ENCODE measurements at regions not wholly inside any gene's neighbourhood (a gene's known extent, or its start where the extent isn't known, plus 50 kb on each side); places are given as distances from the start of the nearest gene placed in this dataset.

DNA sequence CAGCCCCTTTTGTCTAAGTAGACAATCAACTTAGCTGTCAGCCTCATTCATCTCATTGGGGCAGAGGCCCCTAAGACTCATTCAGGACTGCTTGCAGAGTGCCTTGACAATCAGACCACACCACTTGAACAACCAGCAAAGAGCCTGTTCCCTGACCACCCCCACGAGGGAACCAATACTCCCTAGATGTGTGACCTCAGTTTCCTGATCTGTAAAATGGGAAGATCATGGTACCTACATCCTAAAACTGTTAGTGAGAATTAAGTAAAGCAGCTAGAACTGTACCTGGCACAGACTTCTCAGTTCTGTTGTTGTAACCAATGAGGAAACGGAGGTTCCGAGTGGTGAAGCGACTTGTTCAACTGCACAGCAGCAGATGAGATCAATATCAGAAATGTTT, 298.5 kb downstream of the RRAGC start:
- no TSS peak for BruUV-seq (replicated peaks)
- H3K27ac ChIP-seq (ENCODE audit: low read depth, low read length): no peak overlapping the region
- no peaks in the 10 kb centered on the region for H3K9me3 ChIP-seq (ENCODE audit: control insufficient read depth in 1 of 2, insufficient read depth in 1 of 2, low read depth in 1 of 2, low read length in 2 of 2)
- no peaks in the 10 kb centered on the region for H3K9me2 ChIP-seq (ENCODE audit: insufficient read depth)
- no peak overlapping the region for H3K4me2 ChIP-seq (ENCODE audit: low read length)
- H3K9ac ChIP-seq (ENCODE audit: low read length): no peak overlapping the region
- peaks cover 0 to 4% of the 10 kb centered on the region in 2 experiments; a peak in 1 of 4 replicates for H3K4me1 ChIP-seq (ENCODE audit: control insufficient read depth in 1 of 2, insufficient read depth in 2 of 2, low read length in 2 of 2)
- no peaks in the 10 kb centered on the region for H3K79me2 ChIP-seq (ENCODE audit: insufficient read depth, low read length)
- H2AFZ ChIP-seq (ENCODE audit: low read depth, low read length, poor library complexity, severe bottlenecking): no peak overlapping the region
- ATAC-seq: no peak
- RAD21 ChIA-PET (ENCODE audit: low non-redundant PET in 1 of 2, low total read pairs in 2 of 2, uncharacterized antibody in 2 of 2, unreplicated experiment in 2 of 2): no interaction called here
- no peak for DNase-seq (ENCODE audit: low read depth, low spot score)
- TF ChIP-seq TCF7L2 (IDR thresholded peaks at IDR 0.05; ENCODE audit: borderline replicate concordance, extremely low read depth, insufficient read depth, insufficient read length) (no peak), FOSL1 (IDR thresholded peaks at IDR 0.05; ENCODE audit: low read depth) (no peak), ELF1 (IDR thresholded peaks at IDR 0.05; ENCODE audit: borderline replicate concordance, low read depth) (no peak), SP1 (IDR thresholded peaks at IDR 0.05; ENCODE audit: low read depth) (no peak), ZNF274 (IDR thresholded peaks at IDR 0.05; ENCODE audit: low read depth, low read length) (no peak), POLR2AphosphoS5 (IDR thresholded peaks at IDR 0.05; ENCODE audit: low read depth, low read length) (no peak), CBX3 (IDR thresholded peaks at IDR 0.05; ENCODE audit: low read depth) (no peak), EZH2 (IDR thresholded peaks at IDR 0.05) (no peak), POLR2A (IDR thresholded peaks at IDR 0.05; ENCODE audit: borderline replicate concordance, extremely low read depth, insufficient read depth, insufficient read length) (no peak), SIN3A (IDR thresholded peaks at IDR 0.05; ENCODE audit: low read depth) (no peak), ZFX (IDR thresholded peaks at IDR 0.05) (no peak), YY1 (IDR thresholded peaks at IDR 0.05; ENCODE audit: extremely low read depth, insufficient replicate concordance, low read depth, low read length) (no peak), RAD21 (IDR thresholded peaks at IDR 0.05; ENCODE audit: low read depth) (no peak)
- TF ChIP-seq, protein P1, sequence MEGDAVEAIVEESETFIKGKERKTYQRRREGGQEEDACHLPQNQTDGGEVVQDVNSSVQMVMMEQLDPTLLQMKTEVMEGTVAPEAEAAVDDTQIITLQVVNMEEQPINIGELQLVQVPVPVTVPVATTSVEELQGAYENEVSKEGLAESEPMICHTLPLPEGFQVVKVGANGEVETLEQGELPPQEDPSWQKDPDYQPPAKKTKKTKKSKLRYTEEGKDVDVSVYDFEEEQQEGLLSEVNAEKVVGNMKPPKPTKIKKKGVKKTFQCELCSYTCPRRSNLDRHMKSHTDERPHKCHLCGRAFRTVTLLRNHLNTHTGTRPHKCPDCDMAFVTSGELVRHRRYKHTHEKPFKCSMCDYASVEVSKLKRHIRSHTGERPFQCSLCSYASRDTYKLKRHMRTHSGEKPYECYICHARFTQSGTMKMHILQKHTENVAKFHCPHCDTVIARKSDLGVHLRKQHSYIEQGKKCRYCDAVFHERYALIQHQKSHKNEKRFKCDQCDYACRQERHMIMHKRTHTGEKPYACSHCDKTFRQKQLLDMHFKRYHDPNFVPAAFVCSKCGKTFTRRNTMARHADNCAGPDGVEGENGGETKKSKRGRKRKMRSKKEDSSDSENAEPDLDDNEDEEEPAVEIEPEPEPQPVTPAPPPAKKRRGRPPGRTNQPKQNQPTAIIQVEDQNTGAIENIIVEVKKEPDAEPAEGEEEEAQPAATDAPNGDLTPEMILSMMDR (IDR thresholded peaks at IDR 0.05 in 2 of 3, conservative IDR thresholded peaks at IDR 0.05 in 1 of 3; ENCODE audit: borderline replicate concordance in 1 of 3, insufficient read depth in 1 of 3, low read depth in 2 of 3, low read length in 2 of 3): no peak
- TF ChIP-seq, protein P2, sequence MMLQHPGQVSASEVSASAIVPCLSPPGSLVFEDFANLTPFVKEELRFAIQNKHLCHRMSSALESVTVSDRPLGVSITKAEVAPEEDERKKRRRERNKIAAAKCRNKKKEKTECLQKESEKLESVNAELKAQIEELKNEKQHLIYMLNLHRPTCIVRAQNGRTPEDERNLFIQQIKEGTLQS (IDR thresholded peaks at IDR 0.05): no peak
- TF ChIP-seq, protein P3, sequence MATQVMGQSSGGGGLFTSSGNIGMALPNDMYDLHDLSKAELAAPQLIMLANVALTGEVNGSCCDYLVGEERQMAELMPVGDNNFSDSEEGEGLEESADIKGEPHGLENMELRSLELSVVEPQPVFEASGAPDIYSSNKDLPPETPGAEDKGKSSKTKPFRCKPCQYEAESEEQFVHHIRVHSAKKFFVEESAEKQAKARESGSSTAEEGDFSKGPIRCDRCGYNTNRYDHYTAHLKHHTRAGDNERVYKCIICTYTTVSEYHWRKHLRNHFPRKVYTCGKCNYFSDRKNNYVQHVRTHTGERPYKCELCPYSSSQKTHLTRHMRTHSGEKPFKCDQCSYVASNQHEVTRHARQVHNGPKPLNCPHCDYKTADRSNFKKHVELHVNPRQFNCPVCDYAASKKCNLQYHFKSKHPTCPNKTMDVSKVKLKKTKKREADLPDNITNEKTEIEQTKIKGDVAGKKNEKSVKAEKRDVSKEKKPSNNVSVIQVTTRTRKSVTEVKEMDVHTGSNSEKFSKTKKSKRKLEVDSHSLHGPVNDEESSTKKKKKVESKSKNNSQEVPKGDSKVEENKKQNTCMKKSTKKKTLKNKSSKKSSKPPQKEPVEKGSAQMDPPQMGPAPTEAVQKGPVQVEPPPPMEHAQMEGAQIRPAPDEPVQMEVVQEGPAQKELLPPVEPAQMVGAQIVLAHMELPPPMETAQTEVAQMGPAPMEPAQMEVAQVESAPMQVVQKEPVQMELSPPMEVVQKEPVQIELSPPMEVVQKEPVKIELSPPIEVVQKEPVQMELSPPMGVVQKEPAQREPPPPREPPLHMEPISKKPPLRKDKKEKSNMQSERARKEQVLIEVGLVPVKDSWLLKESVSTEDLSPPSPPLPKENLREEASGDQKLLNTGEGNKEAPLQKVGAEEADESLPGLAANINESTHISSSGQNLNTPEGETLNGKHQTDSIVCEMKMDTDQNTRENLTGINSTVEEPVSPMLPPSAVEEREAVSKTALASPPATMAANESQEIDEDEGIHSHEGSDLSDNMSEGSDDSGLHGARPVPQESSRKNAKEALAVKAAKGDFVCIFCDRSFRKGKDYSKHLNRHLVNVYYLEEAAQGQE (IDR thresholded peaks at IDR 0.05; ENCODE audit: low read depth): no peak
- peaks cover 5% of the 10 kb centered on the region; the same call in 1 of the 2 replicates for H3K27me3 ChIP-seq (ENCODE audit: insufficient read depth, low read length)
- CTCF ChIA-PET: no interaction called here
- no peak overlapping the region for H3K4me3 ChIP-seq (replicated peaks in 1 of 2; ENCODE audit: low read depth in 1 of 2, low read length in 2 of 2)
- POLR2A ChIA-PET: no interaction called here
- intact Hi-C loops (cut with micrococcal nuclease): no loop called here
- no peaks in the 10 kb centered on the region for H4K20me1 ChIP-seq (ENCODE audit: insufficient read depth)
- H3K36me3 ChIP-seq (ENCODE audit: control insufficient read depth in 1 of 2, insufficient read depth in 2 of 2, low read length in 2 of 2): no peaks in the 10 kb centered on the region
